Caco-2 (cell line): ENCODE measurements at regions not wholly inside any gene's neighbourhood (a gene's known extent, or its start where the extent isn't known, plus 50 kb on each side); places are given as distances from the start of the nearest gene placed in this dataset.

Source experiments
- BruUV-seq: library from RNA; stranded (reverse); fragments of 400-500 nt; replicated peaks from 2 replicates; lab custom pipeline; 2021; lab: Mats Ljungman, UMichigan
- CTCF ChIA-PET: fragments of 300-600 bp; sonication (Branson Sonifier 250); formaldehyde crosslinking; loops from one replicate; lab custom pipeline; 2022; ENCODE audit warnings: antibody characterized with exemption; lab: Charles Lee
- POLR2A ChIA-PET: fragments of 300-600 bp; sonication (Branson Sonifier 250); formaldehyde crosslinking; loops from one replicate; lab custom pipeline; 2022; ENCODE audit warnings: antibody characterized with exemption; lab: Charles Lee
- DNase-seq, 2 experiments: peaks; one replicate each; pipeline versions ENCODE4 v3.0.0 to v3.0.0-alpha.2; 2020 to 2022
- H3K27me3 ChIP-seq: replicated peaks from 2 replicates; pipeline ENCODE4 v1.6.0; 2011; ENCODE audit warnings: low read length; ENCODE audit not compliant: control insufficient read depth, insufficient read depth
- H3K36me3 ChIP-seq: 2 replicates; pipeline ENCODE4 v1.5.1; 2011; ENCODE audit warnings: low read length; ENCODE audit not compliant: control insufficient read depth, insufficient read depth
- H3K4me1 ChIP-seq: fragments of 250-450 bp; sonication (Bioruptor Pico); 2 replicates; pipeline ENCODE4 v1.5.1; 2020; ENCODE audit warnings: mild to moderate bottlenecking
- H3K4me3 ChIP-seq: 2 replicates; pipeline ENCODE4 v1.5.1; 2011; ENCODE audit warnings: low read depth, mild to moderate bottlenecking, control low read depth, low read length
- H3K9me3 ChIP-seq: fragments of 250-450 bp; sonication (Bioruptor Pico); 2 replicates; pipeline ENCODE4 v1.5.1; 2020; ENCODE audit warnings: mild to moderate bottlenecking, moderate library complexity
- H3K27ac Mint-ChIP-seq: one replicate; pipeline ENCODE4 v1.8.0; 2022; ENCODE audit warnings: mixed read lengths; ENCODE audit not compliant: unreplicated experiment
- H3K27me3 Mint-ChIP-seq: one replicate; pipeline ENCODE4 v1.8.0; 2022; ENCODE audit warnings: mixed read lengths; ENCODE audit not compliant: insufficient read depth, unreplicated experiment
- H3K36me3 Mint-ChIP-seq: one replicate; pipeline ENCODE4 v1.8.0; 2022; ENCODE audit warnings: mild to moderate bottlenecking, mixed read lengths; ENCODE audit not compliant: insufficient read depth, unreplicated experiment
- H3K4me1 Mint-ChIP-seq: one replicate; pipeline ENCODE4 v1.8.0; 2022; ENCODE audit warnings: low read depth, mixed read lengths; ENCODE audit not compliant: unreplicated experiment
- H3K4me3 Mint-ChIP-seq: one replicate; pipeline ENCODE4 v1.8.0; 2022; ENCODE audit warnings: mild to moderate bottlenecking, moderate library complexity, mixed read lengths; ENCODE audit not compliant: unreplicated experiment
- H3K9me3 Mint-ChIP-seq: one replicate; pipeline ENCODE4 v1.8.0; 2022; ENCODE audit warnings: mixed read lengths; ENCODE audit not compliant: unreplicated experiment
- CTCF ChIP-seq, 2 experiments: fragments of 200-600 bp in 1 of 2; IDR thresholded peaks; 1 replicate in 1 of 2; 2 replicates in 1 of 2; pipeline versions ENCODE4 v1.5.1 to v1.8.0; 2011 to 2022; ENCODE audit warnings: antibody characterized with exemption in 1 of 2, control low read depth in 1 of 2, inconsistent platforms in 1 of 2, low read depth in 1 of 2, low read length in 1 of 2, mild to moderate bottlenecking in 1 of 2, moderate library complexity in 1 of 2; ENCODE audit not compliant: insufficient read depth in 1 of 2, severe bottlenecking in 1 of 2, unreplicated experiment in 1 of 2
- intact Hi-C: fragments of 100-400 bp; cut with micrococcal nuclease; formaldehyde crosslinking; loops from one replicate; pipeline ENCODE4 v1.10.0; 2022; ENCODE audit not compliant: unreplicated experiment

GRCh38 chr2:152835674-152836073, 117.3 kb downstream of the ARL6IP6 start:
- ChIA-PET CTCF (no interaction called here), POLR2A (no interaction called here)
- no TSS peak for BruUV-seq
- H3K4me3 Mint-ChIP-seq: no peak overlapping the region
- H3K9me3 Mint-ChIP-seq: peaks cover 2% of the 10 kb centered on the region
- no peaks in the 10 kb centered on the region for H3K4me1 Mint-ChIP-seq
- Histone ChIP-seq H3K9me3 (0 out of 2 replicates have a peak, but pooled peaks cover 4% of the 10 kb centered on the region), H3K4me1 (no peaks in the 10 kb centered on the region), H3K27me3 (no peaks in the 10 kb centered on the region), H3K36me3 (no peaks in the 10 kb centered on the region), H3K4me3 (no peak overlapping the region)
- intact Hi-C loops: no loop called here
- H3K27ac Mint-ChIP-seq: no peak overlapping the region
- no peaks in the 10 kb centered on the region for H3K36me3 Mint-ChIP-seq
- no peak for TF ChIP-seq CTCF (IDR thresholded peaks at IDR 0.05; ENCODE audit: insufficient read depth in 1 of 2, low read depth in 1 of 2, low read length in 1 of 2, severe bottlenecking in 1 of 2, unreplicated experiment in 1 of 2)
- no peaks in the 10 kb centered on the region for H3K27me3 Mint-ChIP-seq
- no peak for DNase-seq

- no peak for TF ChIP-seq CTCF (IDR thresholded peaks at IDR 0.05; ENCODE audit: insufficient read depth in 1 of 2, low read depth in 1 of 2, low read length in 1 of 2, severe bottlenecking in 1 of 2, unreplicated experiment in 1 of 2)
- no peaks in the 10 kb centered on the region for H3K4me1 Mint-ChIP-seq
These were observed 109.5 kb downstream of the ARL6IP6 start for GRCh38 chr2:152827944-152828343.

GRCh38 chr2:152826581-152827279, 108.3 kb downstream of the ARL6IP6 start:
- POLR2A ChIA-PET: no interaction called here
- DNase-seq: no peak
- TF ChIP-seq CTCF (IDR thresholded peaks at IDR 0.05; ENCODE audit: insufficient read depth in 1 of 2, low read depth in 1 of 2, low read length in 1 of 2, severe bottlenecking in 1 of 2, unreplicated experiment in 1 of 2): no peak
- no peak overlapping the region for H3K27ac Mint-ChIP-seq
- no TSS peak for BruUV-seq
- peaks cover 3% of the 10 kb centered on the region for H3K27me3 Mint-ChIP-seq
- Histone ChIP-seq H3K36me3 (no peaks in the 10 kb centered on the region), H3K4me1 (no peaks in the 10 kb centered on the region), H3K27me3 (no peaks in the 10 kb centered on the region), H3K4me3 (no peak overlapping the region), H3K9me3 (peaks cover 4% of the 10 kb centered on the region; the same call in 1 of the 2 replicates)
- no peaks in the 10 kb centered on the region for H3K4me1 Mint-ChIP-seq
- intact Hi-C loops: no loop called here
- no peaks in the 10 kb centered on the region for H3K9me3 Mint-ChIP-seq
- CTCF ChIA-PET: no interaction called here
- H3K4me3 Mint-ChIP-seq: no peak overlapping the region
- H3K36me3 Mint-ChIP-seq: no peaks in the 10 kb centered on the region

More at GRCh38 chr2:152827944-152828343, 109.5 kb downstream of the ARL6IP6 start:
- Histone ChIP-seq H3K4me1 (no peaks in the 10 kb centered on the region), H3K36me3 (no peaks in the 10 kb centered on the region), H3K9me3 (0 out of 2 replicates have a peak, but pooled peaks cover 4% of the 10 kb centered on the region), H3K27me3 (no peaks in the 10 kb centered on the region), H3K4me3 (no peak overlapping the region)
- ChIA-PET CTCF (no interaction called here), POLR2A (no interaction called here)
- intact Hi-C loops: no loop called here
- no peaks in the 10 kb centered on the region for H3K9me3 Mint-ChIP-seq
- no peak for DNase-seq
- H3K4me3 Mint-ChIP-seq: no peak overlapping the region
- BruUV-seq: no TSS peak
- no peak overlapping the region for H3K27ac Mint-ChIP-seq
- H3K36me3 Mint-ChIP-seq: no peaks in the 10 kb centered on the region
- peaks cover 3% of the 10 kb centered on the region for H3K27me3 Mint-ChIP-seq
